ENCODE measurements at regions not wholly inside any gene's neighbourhood (a gene's known extent, or its start where the extent isn't known, plus 50 kb on each side); places are given as distances from the start of the nearest gene placed in this dataset.

DNA sequence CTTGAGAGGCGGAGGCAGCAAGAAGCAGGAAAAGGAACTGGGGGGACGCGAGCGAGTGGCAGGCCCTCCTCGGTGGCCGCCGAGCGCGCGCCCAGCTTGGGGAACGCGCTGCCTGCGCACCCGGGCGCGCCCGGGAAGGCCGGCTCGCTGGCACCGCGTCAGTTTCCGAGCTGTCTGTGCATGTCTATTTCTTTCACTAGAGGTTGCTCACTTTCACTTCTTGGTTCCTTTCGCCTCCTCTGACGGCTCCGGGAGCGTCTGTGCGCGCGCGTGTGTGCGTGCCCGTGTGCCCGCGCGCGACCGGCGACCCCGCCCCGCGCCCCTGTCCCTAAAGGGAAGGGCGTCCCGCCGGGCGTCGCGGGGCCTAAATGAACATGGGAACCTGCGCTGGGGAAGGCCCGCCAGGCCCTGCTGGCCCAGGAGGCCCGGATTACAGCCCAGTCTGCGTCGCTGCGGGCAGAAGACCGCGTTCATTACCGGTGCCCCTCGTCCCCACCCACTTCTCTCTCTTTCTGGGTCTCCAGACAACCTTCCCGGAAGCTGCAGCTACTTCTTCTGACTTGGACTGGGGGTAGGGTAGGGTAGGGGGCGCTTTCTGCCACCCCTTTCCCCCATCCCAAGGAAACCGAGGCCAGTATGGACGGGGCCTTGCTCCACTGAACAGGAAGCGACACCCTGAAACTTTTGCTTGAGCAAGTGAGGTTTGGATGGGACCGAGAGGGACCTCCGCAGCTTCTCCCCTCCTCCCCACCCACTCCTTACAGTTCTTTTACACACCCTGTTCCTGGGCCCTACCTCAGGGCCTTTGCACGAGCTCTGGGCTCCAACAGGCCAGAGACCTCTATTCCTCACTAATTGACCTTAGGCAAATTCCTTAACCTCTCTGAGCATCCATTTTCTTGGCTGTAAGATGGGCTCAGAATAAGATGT lies 205.8 kb upstream of the IER5L start:
- no peak for DNase-seq (ENCODE audit: low read depth, low spot score)

DNA sequence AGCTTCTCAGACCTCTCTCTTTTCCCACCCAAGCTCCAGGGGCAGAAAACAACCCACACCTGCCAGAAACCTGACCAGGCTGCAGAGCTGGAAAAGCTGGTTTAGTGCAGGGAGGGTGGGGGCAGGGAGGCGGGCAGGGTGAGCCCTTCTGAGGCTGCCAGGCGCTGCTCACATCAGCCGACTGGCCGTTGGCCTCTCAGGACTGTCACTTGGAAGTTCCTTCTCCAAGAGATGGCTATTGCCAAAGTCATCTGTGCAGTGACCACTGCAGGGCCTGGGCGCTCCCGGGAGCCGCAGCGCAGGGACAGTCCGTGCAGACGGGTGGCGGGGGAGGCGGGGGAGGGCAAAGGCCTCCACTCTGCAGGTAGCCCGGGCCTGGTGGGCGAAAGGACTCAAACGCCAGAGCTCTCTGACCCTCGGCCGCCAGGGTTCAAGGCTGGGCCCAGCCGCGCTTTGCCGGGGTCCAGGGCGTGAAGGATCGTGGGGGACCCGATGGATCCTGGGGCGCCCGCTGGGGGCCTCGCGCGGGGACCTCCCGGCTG lies 205.0 kb upstream of the IER5L start:
- DNase-seq (ENCODE audit: low read depth, low spot score), result no peak

DNA sequence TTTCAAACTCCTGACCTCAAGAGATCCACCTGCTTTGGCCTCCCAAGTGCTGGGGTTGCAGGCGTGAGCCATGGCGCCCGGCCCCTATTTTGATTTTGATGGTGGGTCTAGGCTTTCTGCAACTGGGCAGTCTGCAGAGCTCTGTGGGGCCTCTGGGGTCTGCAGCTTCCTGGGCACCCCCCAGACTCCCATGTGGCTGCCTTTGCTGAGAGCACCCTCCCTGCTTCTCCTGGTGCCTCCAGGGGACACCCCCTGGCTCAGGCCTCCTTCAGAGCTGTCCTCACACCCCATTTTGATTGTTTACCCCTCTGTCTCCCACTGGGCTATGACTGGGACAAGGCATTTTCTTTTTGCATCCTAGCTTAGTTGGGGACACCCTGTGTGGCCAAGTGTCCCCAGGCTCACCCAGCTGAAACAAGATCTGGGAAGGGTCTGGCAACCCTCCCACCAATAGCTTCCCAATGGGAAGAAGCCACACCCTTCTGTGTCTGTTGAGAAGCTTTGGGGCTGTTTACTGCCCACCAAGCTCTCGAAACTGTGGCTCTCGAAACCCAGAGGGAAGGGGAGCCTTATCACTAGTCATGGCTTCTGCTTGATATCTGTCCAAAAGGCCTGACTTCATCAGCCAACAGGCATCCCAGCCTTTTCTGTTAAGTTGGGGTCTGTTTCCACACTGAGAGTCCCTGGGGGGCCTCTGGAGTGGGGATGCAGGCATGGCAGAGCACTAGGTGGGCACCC lies 204.4 kb upstream of the IER5L start:
- no peak for DNase-seq (ENCODE audit: low read depth, low spot score)

DNA sequence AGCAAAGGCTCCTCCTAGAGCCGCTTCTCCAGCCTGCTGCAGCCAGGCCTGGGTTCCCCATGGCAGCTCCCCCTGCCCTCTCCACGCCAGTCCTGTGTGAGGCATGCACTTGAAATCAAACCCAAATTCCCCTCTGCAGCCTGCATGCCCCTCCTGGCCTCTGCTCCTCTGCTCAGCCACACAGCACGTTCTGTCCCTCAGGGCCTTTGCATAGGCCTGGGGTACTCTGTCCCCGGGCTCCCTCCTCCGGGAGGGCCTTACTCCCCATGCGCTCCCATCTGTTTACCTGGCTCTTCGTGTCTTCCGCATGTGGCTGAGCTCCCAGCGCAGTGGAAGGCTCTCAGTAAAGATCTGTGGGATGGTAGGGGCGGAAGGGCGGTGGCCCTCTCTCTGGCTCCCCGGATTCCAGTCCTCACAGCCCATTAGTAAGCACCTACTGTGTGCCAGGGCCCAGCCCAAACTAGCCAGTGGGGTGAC lies 203.5 kb upstream of the IER5L start:
- DNase-seq (ENCODE audit: low read depth, low spot score), result no peak

DNA sequence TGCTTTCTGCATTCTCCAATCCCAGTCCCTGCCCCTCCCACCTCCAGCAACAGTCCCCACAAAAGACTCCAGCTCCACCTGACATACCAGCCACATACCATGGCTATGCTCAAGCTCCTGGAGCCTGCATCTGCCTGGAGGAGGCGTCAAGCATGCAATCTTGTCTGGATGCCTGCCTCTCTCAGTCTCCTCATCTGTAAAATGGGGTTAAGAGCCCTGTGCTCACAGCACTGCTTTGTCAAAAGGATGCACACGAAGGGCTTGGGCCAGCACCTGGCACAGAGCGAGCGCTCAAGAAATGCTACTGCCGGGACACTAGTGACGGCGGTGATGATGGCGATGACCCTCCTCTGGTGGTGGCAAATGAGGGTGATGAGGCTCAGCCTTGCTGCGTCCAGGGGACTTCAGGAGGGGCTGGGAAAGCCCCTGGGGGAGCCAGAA lies 202.9 kb upstream of the IER5L start:
- no peak for DNase-seq (ENCODE audit: low read depth, low spot score)

DNA sequence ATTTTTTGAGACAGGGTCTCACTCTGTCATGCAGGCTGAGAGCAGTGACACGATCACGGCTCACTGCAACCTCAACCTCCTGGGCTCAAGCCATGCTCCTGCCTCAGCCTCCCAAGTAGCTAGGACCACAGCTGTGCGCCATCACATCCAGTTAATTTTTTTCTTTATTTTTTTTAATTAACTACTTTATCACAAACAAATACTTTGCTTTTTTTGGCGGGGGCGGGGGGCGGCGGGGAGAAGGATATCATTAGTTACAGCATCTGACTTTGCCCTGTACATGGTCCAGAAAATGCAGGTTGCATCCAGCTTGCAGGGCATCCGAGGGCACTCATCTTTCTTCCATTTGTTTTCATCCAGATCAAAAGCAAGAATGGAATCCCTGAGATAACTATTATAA lies 201.8 kb upstream of the IER5L start:
- no peak for DNase-seq (ENCODE audit: low read depth, low spot score)

DNA sequence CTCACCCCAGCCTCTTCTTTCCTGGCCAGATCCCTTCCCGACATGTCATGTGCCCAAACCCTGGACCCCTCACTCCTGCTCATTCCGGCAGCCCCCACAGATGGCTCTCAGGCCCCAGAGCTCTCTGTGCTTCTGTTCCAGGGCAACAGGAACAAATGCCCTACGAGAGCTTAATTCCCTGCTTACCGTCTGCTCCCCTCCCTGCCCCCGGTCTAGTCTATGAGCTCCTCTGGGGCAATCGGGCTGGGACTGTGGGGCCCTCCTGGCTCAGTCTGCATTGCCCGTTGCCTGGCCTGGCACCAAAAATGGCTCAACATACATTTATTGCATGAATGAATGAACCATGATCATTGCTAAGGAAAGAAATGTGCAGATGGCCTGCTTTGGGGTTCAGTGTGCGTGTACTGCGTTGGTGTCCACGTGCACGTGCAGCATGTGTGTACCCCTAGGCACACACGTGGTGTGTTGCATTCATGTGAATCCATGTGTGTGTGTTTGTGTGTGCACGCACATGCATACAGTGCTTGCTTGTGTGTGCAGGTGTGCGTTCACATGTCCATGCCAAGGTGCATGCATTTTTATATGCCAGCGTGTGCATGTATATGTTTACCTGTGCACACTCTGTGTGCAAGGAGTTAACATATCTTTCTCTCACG lies 201.2 kb upstream of the IER5L start:
- DNase-seq (ENCODE audit: low read depth, low spot score), result no peak

DNA sequence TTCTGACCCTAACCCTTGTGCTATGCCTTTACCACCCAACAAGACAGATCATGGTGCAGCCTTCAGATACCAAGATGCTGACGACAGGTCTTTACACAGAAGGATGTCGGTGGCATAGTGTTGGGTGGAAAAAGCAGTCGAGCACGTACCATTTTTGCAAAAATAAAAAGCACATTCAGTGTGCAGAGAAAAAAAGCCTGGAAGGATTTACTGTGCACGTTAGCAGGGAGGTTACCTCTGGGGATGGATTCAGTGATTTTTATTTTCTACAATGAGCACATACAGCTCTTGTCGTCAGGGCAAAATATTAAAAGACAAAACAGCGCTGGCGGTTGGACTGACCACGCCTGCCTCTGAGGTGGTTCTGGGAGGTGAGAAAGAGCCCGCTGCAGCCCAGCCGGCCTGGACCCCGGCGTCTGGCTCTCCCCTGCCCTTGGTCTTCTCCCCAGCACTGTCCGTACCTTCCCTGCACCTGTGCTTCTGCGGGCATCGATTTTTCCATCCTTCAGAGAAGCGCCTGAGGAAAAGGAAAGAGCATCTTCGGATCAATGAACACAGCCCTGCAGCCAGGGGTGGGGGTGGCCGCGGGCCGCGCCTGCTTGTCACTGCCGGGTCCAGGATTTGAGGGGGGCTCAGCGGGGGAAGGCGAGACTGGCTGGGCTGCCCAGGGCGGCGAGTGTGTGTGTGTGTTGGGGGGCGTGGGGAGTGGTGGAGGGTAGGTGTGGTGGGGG lies 200.0 kb upstream of the IER5L start:
- DNase-seq (ENCODE audit: low read depth, low spot score), result no peak

DNA sequence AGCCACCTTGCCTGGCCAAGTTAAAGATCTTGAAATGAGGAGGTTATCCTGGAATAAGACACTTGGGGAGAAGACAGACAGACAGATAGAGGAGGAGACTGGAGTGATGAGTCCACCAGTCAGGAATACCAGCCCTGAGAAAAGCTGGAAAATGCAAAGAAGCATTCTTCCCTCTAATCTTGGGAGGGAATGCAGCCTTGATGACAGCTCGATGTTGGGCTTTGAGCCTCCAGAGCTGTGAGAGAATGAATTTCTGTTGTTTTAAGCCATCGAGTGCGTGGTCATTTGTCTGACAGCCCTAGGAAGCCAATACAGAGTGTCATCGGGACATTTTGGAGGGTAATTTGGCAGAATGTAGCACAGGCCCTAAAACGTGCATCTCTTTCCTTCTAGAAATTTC lies 199.1 kb upstream of the IER5L start:
- no peak for DNase-seq (ENCODE audit: low read depth, low spot score)

DNA sequence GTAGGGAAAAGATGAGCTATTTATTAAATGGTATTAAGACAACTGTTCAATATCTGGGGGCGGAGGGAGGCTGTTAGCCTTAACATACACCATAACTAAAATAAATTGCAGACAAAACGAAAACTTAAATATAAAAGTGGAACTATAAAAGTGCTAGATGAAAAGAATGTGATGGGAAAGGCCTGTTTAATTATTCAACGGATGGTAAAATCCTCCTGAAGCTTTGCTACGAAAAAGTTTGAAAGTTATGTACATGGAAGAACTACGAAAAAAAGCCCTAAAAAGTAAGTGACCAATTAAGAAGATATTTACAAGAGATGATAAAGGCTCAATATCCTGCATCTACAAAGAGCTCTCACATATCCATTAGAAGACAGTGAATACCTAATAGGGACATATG lies 197.8 kb upstream of the IER5L start:
- no peak for DNase-seq (ENCODE audit: low read depth, low spot score)

DNA sequence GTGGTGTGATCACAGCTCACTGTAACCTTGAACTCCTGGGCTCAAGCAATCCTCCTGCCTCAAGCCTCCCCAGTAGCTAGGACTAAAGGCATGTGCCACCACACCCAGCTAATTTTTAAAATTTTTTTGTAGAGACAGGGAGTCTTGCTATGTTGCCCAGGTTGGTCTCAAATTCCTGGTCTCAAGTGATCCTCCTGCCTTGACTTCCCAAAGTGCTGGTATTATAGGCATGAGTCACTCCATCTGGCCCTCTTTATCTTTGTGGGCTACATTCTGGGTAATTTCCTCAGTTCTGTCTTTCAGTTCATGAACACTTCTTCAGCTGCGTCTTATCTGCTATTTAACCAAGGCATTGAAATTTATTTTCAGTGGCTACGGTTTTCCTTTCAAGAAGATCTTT lies 196.6 kb upstream of the IER5L start:
- DNase-seq (ENCODE audit: low read depth, low spot score), result no peak

DNA sequence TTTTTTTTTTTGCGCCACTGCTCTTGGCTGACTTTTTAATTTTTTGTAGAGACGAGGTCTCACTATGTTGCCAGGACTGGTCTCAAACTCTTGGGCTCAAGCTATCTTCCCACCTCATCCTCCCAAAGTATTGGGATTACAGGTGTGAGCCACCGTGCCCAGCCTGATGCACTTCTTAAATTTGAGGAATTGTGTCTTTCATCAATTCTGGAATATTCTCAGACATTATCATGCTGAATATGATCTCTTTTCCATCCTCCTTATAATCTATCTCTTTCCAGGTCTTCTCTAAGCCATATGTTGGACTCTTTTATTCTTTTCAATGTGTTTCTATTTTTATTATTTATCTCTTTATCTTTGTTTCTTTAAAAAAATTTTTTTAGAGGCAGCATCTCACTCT lies 196.2 kb upstream of the IER5L start:
- DNase-seq (ENCODE audit: low read depth, low spot score), result no peak

DNA sequence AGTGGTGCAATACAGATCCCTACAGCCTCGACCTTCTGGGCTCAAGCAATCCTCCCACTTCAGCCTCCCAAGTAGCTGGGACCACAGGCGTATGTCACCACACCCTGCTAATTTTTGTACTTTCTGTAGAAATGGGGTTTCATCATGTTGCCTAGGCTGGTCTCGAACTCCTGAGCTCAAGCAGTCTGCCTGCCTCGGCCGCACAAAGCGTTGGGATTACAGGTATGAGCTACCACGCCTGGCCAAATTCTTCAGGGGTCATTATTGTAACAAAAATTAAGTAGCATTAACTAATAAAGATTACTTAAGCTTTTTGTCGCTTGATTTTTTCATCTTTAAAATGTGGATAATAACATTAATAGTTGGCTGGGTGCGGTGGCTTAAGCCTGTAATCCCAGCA lies 195.3 kb upstream of the IER5L start:
- no peak for DNase-seq (ENCODE audit: low read depth, low spot score)

DNA sequence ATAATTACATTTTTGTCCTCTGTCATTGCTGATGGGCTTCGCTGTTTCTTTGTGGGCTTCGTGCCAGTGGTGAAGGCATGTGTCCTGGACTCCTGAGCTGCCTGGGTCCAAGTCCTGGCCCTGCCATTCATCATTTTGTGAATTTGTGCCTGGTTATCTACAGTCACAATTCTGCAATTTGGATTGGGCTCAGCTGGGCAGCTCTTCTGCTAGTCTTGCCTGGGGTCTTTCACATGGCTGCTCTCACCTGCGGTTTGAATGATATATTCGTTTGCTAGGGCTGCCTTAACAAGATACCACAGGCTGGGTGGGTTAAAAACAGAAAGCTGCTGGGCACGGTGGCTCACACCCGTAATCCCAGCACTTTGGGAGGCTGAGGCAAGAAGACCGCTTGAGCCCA lies 192.7 kb upstream of the IER5L start:
- DNase-seq (ENCODE audit: low read depth, low spot score), result no peak

DNA sequence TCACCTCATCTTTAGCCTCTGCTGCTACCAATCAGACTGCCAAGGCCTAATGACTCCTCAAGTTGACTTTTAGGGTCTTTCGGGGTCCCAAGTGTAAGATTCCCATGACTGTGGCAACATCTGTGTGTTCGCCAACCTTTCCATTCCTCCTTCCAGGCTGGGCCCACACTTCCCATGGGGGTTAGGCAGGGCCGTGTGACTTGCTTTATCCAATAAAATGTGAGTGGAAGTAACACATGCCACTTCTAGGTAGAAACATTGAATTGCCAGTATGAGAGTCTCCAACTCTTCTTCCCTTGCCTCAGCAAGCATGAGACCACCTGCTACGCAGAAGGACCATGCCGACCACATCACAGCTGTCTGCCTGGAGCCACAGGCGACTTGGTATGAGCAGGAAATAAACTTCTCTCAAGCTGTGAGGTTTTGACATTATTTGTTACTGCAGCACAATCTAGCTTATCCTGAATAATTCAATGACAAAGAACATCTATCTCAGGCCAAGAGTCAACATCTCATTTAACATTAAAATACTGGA lies 190.4 kb upstream of the IER5L start:
- DNase-seq (ENCODE audit: low read depth, low spot score), result no peak

DNA sequence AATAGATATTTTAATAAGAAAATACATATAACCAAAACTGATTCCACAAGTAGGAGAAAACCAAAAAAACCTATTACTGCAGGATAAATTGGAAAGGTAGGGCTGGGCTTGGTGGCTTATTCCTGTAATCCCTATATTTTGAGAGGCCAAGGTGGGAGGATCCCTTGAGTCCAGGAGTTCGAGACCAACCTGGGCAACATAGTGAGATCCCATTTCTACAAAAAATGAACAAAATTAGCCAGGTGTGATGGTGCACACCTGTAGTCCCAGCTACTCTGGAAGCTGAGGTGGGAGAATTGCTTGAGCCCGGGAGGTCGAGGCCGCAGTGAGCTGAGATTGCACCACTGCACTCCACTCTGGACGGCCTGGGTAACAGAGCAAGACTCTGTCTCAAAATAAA lies 189.2 kb upstream of the IER5L start:
- DNase-seq (ENCODE audit: low read depth, low spot score), result no peak

DNA sequence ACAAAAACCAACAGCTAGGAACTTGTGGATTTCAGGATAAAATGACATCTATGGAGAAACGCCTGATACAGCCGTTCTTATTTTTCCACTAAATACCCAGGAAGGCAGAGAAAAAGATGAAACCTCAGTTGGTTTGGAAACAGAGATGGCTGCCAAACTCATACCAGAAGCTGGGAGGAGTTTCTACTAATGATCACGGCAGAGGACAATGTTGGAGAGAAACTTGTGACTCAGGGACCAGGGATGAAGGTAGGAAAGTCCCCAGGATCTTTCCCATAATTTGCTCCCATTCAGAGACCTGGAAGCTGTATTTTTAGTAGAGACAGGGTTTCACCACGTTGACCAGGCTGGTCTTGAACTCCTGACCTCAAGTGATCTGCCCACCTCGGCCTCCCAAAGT lies 187.1 kb upstream of the IER5L start:
- no peak for DNase-seq (ENCODE audit: low read depth, low spot score)

DNA sequence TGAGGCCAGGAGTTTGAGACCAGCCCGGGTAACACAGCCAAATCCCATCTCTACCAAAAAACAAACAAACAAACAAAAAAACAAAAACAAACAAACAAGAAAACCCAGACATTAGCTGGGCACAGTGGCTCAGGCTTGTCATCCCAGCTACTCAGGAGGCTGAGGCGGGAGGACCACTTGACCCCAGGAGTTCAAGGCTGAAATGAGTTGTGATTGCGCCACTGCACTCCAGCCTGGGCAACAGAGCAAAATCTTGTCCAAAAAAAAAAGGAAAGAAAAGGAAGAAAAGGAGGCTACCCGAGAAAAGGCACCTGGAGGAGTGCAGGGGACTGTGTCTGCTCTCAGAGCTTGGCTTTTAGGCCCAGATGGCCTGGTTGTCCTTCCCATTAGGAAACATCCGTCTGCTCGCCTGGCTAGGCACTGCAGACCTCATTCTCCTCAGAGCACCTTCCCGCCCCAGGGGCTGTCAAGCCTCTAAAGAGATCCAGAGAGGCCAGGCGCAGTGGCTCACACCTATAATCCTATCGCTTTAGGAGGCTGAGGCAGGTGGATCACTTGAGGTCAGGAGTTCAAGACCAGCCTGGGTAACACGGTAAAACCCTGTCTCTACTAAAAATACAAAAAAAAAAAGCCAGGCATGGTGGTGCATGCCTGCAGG lies 185.3 kb upstream of the IER5L start:
- no peak for DNase-seq (ENCODE audit: low read depth, low spot score)

DNA sequence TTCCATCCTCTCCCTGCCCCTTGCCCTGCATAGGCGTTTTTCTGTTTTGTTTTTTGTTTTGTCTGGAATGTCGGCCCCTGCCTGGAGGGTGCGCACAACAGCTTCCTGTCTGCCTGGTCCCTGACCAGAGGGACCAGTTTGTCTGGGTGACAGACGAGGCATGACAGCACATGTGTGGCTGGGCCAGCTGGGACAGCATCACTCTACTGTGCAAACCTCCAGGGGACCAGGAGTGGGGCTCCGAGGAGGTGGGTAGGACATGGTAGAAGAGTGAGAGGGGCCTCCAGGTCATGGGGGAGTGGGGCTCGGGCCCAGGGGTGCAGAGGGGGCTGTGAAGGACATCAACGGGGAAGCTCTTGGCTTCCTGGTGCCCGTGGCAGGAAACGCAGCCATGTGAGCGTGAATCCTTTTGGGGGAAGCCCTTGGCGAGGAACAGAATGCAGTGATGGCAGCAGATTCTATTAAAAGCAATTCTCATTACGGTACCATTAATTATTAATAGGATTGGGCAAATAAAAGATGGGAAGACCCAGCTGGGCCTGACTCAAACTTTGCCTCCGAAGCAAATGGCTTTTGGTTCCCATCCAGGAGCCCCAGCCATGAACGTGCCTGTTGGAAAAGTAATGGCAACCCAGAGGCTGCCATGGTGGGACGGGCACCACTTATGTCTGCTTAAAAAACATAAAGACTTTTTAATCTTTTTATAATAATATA lies 184.4 kb upstream of the IER5L start:
- DNase-seq (ENCODE audit: low read depth, low spot score), result no peak

DNA sequence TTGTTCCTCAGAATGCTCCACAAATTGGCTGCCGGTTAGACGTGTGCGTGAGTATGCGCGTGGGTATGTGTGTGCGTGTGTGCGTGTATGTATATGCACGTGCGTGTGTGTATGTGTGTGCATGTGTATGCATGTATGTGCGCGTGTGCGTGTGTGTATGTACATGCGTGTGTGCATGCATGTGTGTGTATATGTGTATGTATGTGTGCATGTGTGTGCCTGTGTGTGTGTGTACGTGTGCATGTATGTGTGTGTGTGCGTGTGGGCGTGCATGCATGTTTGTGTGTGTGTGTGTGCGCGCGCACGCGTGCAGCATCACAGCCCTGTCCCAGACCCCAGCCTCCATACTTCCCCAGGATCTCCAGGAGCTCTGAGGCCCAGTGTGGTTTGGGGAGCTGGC lies 183.1 kb upstream of the IER5L start:
- no peak for DNase-seq (ENCODE audit: low read depth, low spot score)
